ENCODE measurements at regions not wholly inside any gene's neighbourhood (a gene's known extent, or its start where the extent isn't known, plus 50 kb on each side); places are given as distances from the start of the nearest gene placed in this dataset.
"Not testable (repeated sequence)": the region's sequence is repeated elsewhere in the genome, so short reads cannot be mapped to it uniquely, and the experiment has no call there.

- no peak for DNase-seq
Observed at GRCh38 chr18:52118684-52119083, 221.3 kb upstream of the DCC start.

DNA sequence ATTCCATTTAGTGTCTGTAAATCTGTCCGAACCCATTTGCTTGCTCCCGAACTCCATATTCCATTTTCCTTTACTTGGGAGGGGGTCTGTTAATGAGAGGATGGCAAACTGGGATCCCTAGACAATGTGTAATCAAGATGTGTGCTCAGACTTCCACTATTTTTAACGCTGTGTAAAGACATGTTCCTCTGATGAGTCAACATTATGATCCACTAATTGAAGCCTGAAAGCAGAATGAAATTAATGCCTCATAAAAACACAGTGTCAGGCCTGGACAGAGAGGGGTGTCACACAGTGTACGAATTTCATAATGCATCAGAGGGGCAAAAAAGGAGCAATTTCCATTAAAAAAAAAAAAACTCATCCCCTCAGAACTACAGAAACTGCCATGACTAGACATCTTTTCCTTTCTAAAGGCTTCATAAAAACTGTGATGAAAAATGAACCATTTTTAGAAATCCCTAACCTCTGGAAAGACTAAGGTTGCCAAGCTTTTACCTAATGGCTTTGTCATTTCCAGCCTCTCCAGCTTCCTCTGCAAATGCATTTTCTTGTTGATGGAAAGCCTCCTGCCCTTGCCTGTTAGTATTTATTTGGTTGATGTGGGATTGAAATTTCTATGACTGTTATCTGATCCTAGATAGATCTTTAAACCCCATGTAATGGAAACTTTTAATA is 209.2 kb upstream of the DCC start:
- DNase-seq = no peak

- no peak for DNase-seq
Observed at GRCh38 chr18:52131845-52132244, 208.2 kb upstream of the DCC start.

DNA sequence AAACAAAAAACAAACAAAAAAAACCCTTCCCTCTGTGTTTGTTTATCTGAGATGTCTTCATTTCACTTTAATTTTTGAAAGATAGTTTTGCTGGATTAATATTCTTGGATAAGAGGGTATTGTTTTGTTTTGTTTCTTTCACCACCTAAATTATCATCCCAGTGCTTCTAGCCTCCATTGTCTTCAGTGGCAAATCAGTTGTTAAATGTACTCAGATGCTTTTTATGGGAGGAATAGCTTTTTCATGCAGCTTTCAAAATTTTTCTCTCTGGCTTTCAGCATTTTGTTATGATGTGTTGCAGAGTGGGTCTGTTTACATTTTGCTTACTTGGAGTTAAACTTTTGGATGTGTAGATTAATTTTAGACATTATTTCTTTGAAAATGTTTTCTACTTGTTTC is 203.5 kb upstream of the DCC start:
- DNase-seq = no peak

- DNase-seq = no peak
Observed at GRCh38 chr18:52140986-52141385, 199.0 kb upstream of the DCC start.

DNA sequence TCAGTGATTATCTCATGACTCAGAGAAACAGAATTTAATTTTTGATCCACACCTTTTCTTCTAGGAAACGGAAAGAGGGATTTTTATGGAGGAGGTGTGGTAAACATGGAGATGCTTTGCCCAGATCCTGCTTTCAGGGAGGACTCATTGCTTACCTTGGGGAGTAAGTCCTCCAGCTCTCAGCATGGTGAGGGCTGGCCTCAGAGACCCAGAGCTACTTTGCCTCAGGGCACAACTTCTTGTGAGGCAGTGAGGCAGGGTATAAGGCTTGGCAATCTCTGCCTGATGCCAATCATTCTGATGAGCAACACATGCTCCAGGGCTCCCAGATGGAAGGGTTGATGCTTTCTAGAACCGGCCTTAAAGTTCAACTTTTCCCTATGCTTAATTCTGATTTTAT is 189.9 kb upstream of the DCC start:
- DNase-seq = no peak

- DNase-seq = no peak
Observed at GRCh38 chr18:52152036-52152435, 188.0 kb upstream of the DCC start.

DNA sequence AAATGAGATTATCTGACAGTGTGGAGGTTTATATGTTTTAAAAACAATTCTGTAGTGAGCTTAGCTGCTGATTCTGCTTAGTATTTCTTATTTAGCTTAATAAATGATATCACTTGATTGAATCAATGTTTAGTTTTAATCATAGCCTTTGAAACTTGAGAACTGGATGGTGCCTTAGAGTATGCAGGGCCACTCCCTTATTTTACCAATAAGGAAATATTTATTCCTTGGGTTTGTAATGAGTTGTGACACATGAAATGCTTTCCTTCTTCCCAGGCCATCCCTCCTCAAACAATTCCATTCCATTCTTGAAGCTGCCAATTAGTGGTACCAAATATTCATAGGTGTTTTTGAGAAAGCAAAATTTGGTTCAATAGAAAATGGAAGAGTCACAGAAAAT is 183.8 kb upstream of the DCC start:
- no peak for DNase-seq

- DNase-seq = no peak
Observed at GRCh38 chr18:52160636-52161035, 179.4 kb upstream of the DCC start.

- DNase-seq = no peak
Observed at GRCh38 chr18:52163478-52163877, 176.5 kb upstream of the DCC start.

GRCh38 chr18:52168131-52168530 is 171.9 kb upstream of the DCC start:
- not testable (repeated sequence) for DNase-seq

DNA sequence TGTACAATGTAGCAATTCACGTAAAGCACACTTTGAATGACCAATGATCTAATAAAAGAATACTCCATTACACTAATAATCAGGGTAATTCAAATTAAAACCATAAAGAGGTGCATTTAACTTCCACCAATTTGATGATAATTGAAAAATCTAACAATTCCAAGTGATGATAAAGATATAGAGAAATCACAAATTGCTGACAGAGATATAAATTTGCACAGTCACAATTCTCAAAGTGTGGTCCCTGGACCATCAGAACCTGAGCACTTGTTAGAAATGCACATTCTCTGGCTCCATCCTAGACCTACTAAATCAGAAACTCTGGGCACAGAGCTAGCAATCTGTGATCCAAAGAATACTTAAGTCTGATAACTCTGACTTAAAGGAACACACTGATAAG is 165.8 kb upstream of the DCC start:
- DNase-seq = no peak

DNA sequence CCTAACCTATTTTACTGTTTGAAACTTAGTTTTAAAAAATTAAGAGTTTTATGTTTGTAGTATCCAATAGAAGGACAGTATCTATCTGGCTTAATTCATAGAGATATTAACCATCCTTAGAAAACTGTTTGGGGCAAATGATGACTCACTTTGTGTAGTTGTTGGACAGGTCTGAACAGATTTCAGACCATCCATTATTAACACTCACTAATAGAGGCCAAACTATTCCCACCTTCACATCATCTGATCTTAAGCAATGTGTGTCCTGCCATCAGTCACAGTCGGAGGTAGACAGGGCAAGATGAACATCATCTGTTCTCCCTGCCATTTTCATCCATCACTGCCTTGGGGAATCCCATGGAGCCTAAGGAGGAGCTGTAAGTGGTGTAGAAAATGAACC is 164.6 kb upstream of the DCC start:
- DNase-seq = no peak

- no peak for DNase-seq
Observed at GRCh38 chr18:52183107-52183506, 156.9 kb upstream of the DCC start.

- DNase-seq = no peak
Observed at GRCh38 chr18:52190195-52190594, 149.8 kb upstream of the DCC start.

DNA sequence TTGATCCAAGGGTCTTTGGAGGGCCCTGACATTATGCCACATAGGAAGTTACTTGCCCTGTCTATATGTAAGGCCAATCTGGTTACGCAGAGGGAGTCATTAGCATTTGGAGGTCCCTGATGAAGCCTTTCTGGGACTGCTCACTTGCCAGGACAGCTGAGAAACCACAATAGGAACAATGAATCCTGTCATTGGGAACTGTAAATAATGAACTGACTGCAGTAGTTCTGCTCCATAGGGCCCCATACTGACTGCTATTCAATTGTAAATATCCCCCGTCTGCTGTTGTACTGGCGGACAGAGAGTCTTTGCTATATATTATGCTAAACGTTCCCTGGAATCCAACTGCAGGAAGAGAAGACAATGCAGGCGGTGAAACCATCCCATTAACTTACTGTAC is 149.4 kb upstream of the DCC start:
- no peak for DNase-seq

GRCh38 chr18:52200406-52200805 is 139.6 kb upstream of the DCC start:
- DNase-seq = no peak

- DNase-seq = no peak
Observed at GRCh38 chr18:52200921-52201663, 138.9 kb upstream of the DCC start.

DNA sequence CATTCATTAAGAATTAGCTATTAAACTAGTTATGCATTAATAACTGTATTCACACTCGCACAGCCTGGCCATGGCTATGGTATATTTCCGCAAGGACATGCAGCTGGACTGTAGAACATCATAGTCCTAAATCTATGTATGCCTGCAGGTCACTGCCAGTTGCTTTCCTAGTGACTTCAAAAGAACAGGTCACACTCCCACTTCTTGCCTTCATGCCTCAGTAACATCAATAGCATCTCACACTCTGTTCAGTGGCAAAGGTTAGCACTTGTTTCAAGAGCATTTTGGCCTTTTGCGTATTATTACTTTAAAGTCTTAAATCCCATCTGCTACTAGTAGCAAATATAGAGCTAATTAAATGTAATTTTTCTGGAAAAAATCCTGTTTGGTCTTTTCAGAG is 131.4 kb upstream of the DCC start:
- DNase-seq = no peak

DNA sequence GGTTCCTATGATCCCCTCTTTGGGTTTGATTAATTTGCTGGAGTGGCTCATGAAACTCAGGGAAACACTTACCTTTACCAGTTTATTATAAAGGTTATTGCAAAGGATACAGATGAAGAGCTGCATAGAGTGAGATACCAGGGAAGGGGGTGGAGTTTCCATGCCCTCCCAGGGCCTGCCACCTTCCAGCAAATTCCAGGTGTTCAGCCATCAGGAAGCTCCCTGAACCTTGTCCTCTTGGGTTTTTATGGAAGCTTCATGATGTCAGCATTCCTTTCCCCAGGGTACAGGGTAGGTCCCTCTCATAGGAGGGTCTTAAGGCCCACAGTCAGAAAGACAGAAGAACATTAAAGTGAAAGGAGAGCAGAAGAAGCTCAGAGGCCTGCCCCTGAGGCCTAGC is 123.9 kb upstream of the DCC start:
- no peak for DNase-seq

DNA sequence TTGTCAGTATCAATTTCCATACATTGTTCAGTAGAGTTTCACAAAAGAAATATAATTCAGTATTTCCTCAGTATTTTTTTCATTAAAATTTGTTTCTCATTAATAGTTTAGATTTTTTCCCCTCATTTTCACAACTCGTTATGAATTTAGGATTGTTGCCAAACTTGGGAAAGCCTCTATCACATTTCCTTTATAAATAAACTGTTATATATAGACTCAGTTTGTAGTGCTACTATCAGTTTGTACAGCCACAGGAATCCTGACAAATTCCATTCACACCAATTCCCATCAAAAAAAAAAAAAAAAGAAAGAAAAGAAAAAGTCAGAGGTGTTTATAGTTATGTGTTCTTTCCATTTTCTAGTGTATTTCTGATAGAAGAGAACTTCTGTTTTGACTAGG is 123.3 kb upstream of the DCC start:
- DNase-seq = no peak

GRCh38 chr18:52219102-52219501 is 120.9 kb upstream of the DCC start:
- DNase-seq = no peak

GRCh38 chr18:52220062-52220591 is 119.9 kb upstream of the DCC start:
- no peak for DNase-seq

DNA sequence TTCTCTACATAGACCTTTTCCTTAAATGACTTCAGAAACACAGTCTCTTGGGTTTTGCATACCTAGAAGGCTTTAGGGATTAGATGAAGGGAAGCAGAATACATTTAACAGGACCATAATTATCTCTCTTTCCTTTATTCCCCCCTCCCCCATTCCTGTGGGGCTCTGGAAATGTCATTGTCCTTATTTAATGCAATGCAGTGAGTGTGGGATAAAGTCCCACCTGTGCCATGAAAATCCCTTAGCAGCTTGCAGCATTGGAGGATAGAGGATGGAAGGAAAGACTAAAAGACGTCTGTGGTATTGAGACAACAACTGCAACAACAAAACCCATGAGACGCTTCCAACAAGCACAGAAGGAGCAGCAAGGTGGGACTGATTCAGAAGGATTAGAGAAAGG is 117.8 kb upstream of the DCC start:
- no peak for DNase-seq

DNA sequence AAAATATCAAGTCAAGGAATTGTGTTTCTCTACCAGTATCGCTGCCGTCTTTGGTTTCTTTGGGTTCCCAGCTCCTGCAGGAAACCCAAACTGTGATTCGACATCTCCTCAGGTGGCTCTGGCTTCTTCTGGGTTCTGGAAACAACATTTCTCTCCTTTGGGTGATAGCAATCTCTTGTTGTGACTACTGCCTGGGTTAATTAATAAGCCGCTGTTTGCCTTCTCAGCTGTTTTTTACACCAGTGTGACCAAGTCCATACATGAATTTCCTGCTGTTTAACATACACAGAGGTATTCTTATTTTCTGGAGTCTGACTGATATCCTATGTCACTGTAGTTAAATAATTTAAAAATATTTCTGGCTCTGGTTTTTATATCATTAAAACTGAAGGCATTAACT is 112.5 kb upstream of the DCC start:
- no peak for DNase-seq

Measured in activated CD4-positive, alpha-beta T cell treated with anti-CD3 and anti-CD28 coated beads for 4 hours (primary cell).